Sigmoid colon (tissue), 3 donors: ENCODE measurements at regions not wholly inside any gene's neighbourhood (a gene's known extent, or its start where the extent isn't known, plus 50 kb on each side); places are given as distances from the start of the nearest gene placed in this dataset.

Source experiments
- POLR2A ChIP-seq, 2 donors: fragments of 450-650 bp; IDR thresholded peaks; one replicate each; pipeline ENCODE4 v1.6.1; 2016; ENCODE audit warnings: antibody characterized with exemption in 2 of 2, mild to moderate bottlenecking in 2 of 2, moderate library complexity in 2 of 2
- TF ChIP-seq, protein P1 (sequence below), 4 experiments: fragments of 450-650 bp in 3 of 4; fragments of 200-600 bp in 1 of 4; IDR thresholded peaks; one replicate each; pipeline ENCODE4 v1.5.1; 2016 to 2019; ENCODE audit warnings: antibody characterized with exemption in 4 of 4, mild to moderate bottlenecking in 3 of 4, moderate library complexity in 2 of 4

- TF ChIP-seq, protein P1, sequence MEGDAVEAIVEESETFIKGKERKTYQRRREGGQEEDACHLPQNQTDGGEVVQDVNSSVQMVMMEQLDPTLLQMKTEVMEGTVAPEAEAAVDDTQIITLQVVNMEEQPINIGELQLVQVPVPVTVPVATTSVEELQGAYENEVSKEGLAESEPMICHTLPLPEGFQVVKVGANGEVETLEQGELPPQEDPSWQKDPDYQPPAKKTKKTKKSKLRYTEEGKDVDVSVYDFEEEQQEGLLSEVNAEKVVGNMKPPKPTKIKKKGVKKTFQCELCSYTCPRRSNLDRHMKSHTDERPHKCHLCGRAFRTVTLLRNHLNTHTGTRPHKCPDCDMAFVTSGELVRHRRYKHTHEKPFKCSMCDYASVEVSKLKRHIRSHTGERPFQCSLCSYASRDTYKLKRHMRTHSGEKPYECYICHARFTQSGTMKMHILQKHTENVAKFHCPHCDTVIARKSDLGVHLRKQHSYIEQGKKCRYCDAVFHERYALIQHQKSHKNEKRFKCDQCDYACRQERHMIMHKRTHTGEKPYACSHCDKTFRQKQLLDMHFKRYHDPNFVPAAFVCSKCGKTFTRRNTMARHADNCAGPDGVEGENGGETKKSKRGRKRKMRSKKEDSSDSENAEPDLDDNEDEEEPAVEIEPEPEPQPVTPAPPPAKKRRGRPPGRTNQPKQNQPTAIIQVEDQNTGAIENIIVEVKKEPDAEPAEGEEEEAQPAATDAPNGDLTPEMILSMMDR (IDR thresholded peaks at IDR 0.05) = no peak
- TF ChIP-seq POLR2A (IDR thresholded peaks at IDR 0.05) = no peak
Measured at GRCh38 chr21:40902299-40902698, 55.3 kb upstream of the DSCAM start.
